Lower leg skin (tissue), 3 donors: ENCODE measurements at regions not wholly inside any gene's neighbourhood (a gene's known extent, or its start where the extent isn't known, plus 50 kb on each side); places are given as distances from the start of the nearest gene placed in this dataset.

Experiments used
- POLR2A ChIP-seq, 2 donors: fragments of 450-650 bp; IDR thresholded peaks; one replicate each; pipeline ENCODE4 v1.6.1; 2016 to 2017; ENCODE audit warnings: antibody characterized with exemption in 2 of 2, mild to moderate bottlenecking in 1 of 2, moderate library complexity in 1 of 2
- TF ChIP-seq, protein P1 (sequence below), 3 donors: fragments of 450-650 bp; IDR thresholded peaks; one replicate each; pipeline ENCODE4 v1.5.1; 2016; ENCODE audit warnings: antibody characterized with exemption in 3 of 3, mild to moderate bottlenecking in 3 of 3, moderate library complexity in 2 of 3

DNA sequence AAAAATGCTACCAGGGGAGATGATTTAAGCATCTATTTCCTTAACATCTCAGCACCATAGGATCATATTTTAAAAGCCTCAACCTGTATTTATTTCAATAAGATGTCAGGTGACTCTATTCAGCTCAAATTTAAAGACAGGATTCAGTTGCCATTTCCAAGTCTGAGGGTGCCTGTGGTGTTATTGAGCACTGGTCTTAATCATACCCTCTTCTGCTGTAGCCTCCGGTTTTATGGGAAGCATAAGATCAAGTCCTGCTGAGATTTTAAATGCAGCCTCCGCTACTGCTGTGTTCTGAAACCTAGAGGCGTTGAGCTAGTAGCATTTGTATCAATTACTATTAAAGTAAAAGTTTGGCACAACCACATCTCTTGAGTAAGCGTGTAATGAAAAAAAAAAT is 185.7 kb upstream of the NWD2 start:
- TF ChIP-seq, protein P1, sequence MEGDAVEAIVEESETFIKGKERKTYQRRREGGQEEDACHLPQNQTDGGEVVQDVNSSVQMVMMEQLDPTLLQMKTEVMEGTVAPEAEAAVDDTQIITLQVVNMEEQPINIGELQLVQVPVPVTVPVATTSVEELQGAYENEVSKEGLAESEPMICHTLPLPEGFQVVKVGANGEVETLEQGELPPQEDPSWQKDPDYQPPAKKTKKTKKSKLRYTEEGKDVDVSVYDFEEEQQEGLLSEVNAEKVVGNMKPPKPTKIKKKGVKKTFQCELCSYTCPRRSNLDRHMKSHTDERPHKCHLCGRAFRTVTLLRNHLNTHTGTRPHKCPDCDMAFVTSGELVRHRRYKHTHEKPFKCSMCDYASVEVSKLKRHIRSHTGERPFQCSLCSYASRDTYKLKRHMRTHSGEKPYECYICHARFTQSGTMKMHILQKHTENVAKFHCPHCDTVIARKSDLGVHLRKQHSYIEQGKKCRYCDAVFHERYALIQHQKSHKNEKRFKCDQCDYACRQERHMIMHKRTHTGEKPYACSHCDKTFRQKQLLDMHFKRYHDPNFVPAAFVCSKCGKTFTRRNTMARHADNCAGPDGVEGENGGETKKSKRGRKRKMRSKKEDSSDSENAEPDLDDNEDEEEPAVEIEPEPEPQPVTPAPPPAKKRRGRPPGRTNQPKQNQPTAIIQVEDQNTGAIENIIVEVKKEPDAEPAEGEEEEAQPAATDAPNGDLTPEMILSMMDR (IDR thresholded peaks at IDR 0.05): no peak
- TF ChIP-seq POLR2A (IDR thresholded peaks at IDR 0.05): no peak
